ENCODE measurements at regions not wholly inside any gene's neighbourhood (a gene's known extent, or its start where the extent isn't known, plus 50 kb on each side); places are given as distances from the start of the nearest gene placed in this dataset.

GRCh38 chr12:34212651-34213050, 190.4 kb downstream of the ALG10 start:
- no peak for DNase-seq
- Histone ChIP-seq H3K9me2 (no peaks in the 10 kb centered on the region), H3K4me1 (ENCODE audit: control insufficient read depth in 1 of 2, insufficient read depth in 2 of 2, low read depth in 1 of 2, low read length in 1 of 2) (no peaks in the 10 kb centered on the region), H3K27me3 (ENCODE audit: insufficient read depth) (no peaks in the 10 kb centered on the region; the same call in 1 of the 2 replicates), H3K79me2 (ENCODE audit: insufficient read depth) (no peaks in the 10 kb centered on the region), H3K9me3 (no peaks in the 10 kb centered on the region), H3K4me3 (ENCODE audit: low read depth in 2 of 2, low read length in 1 of 2) (no peak overlapping the region), H3K36me3 (replicated peaks in 1 of 2; ENCODE audit: control insufficient read depth in 1 of 2, insufficient read depth in 2 of 2, low read length in 1 of 2) (no peaks in the 10 kb centered on the region), H3K27ac (ENCODE audit: low read depth in 2 of 2, low read length in 1 of 2) (no peak overlapping the region), H3K4me2 (no peak overlapping the region), H4K20me1 (ENCODE audit: insufficient read depth) (no peaks in the 10 kb centered on the region), H3K9ac (no peak overlapping the region), H3F3A (replicated peaks; ENCODE audit: insufficient read depth) (no peaks in the 10 kb centered on the region), H2AFZ (ENCODE audit: low read depth) (no peak overlapping the region)
- TF ChIP-seq NRF1 (IDR thresholded peaks at IDR 0.05; ENCODE audit: low read depth, low read length) = no peak
- TF ChIP-seq POLR2AphosphoS5 (IDR thresholded peaks at IDR 0.05; ENCODE audit: low read depth, low read length) = no peak
- TF ChIP-seq JUND (IDR thresholded peaks at IDR 0.05) = no peak
- ChIA-PET POLR2A (no interaction called here), CTCF (no interaction called here)
- 71% methylated on average over 6 of the region's 6 CpGs for WGBS (ENCODE audit: low lambda C conversion rate)

- CTCF ChIA-PET = interaction anchor here (3.3 kb wide), 1 partner anchor 91 kb away, joined by 15 read pairs; no protein-coding TSS in a partner anchor
- H3K27ac ChIP-seq (ENCODE audit: low read depth in 2 of 2, low read length in 1 of 2) = no peak overlapping the region
- 60% methylated on average over 9 of the region's 9 CpGs for WGBS (ENCODE audit: low lambda C conversion rate)
- no peak overlapping the region for H3K9ac ChIP-seq
- no peak overlapping the region for H3K4me3 ChIP-seq (ENCODE audit: low read depth in 2 of 2, low read length in 1 of 2)
- H3K27me3 ChIP-seq (ENCODE audit: insufficient read depth) = no peaks in the 10 kb centered on the region; the same call in 1 of the 2 replicates
- H3F3A ChIP-seq (replicated peaks; ENCODE audit: insufficient read depth) = no peaks in the 10 kb centered on the region
- POLR2A ChIA-PET = no interaction called here
- H3K4me2 ChIP-seq = no peak overlapping the region
- no peaks in the 10 kb centered on the region for H3K9me2 ChIP-seq
- DNase-seq = no peak
- TF ChIP-seq YY1 (IDR thresholded peaks at IDR 0.05; ENCODE audit: low read depth) = no peak
- no peaks in the 10 kb centered on the region for H3K36me3 ChIP-seq (replicated peaks in 1 of 2; ENCODE audit: control insufficient read depth in 1 of 2, insufficient read depth in 2 of 2, low read length in 1 of 2)
- H3K79me2 ChIP-seq (ENCODE audit: insufficient read depth) = no peaks in the 10 kb centered on the region
- H4K20me1 ChIP-seq (ENCODE audit: insufficient read depth) = no peaks in the 10 kb centered on the region
- peaks cover 0 to 4% of the 10 kb centered on the region in 2 experiments; a peak in 1 of 4 replicates for H3K4me1 ChIP-seq (ENCODE audit: control insufficient read depth in 1 of 2, insufficient read depth in 2 of 2, low read depth in 1 of 2, low read length in 1 of 2)
- H2AFZ ChIP-seq (ENCODE audit: low read depth) = no peak overlapping the region
- no peaks in the 10 kb centered on the region for H3K9me3 ChIP-seq
Observed at GRCh38 chr12:34214011-34214410, 191.7 kb downstream of the ALG10 start.

GRCh38 chr12:34215213-34215892, 193.1 kb downstream of the ALG10 start:
- Histone ChIP-seq H3K4me1 (ENCODE audit: control insufficient read depth in 1 of 2, insufficient read depth in 2 of 2, low read depth in 1 of 2, low read length in 1 of 2) (peaks cover 0 to 4% of the 10 kb centered on the region in 2 experiments; a peak in 1 of 4 replicates), H3K79me2 (ENCODE audit: insufficient read depth) (no peaks in the 10 kb centered on the region), H3K4me2 (no peak overlapping the region), H3K4me3 (ENCODE audit: low read depth in 2 of 2, low read length in 1 of 2) (no peak overlapping the region), H2AFZ (ENCODE audit: low read depth) (no peak overlapping the region), H3K27me3 (ENCODE audit: insufficient read depth) (peaks cover 6% of the 10 kb centered on the region; the same call in 1 of the 2 replicates), H3K36me3 (replicated peaks in 1 of 2; ENCODE audit: control insufficient read depth in 1 of 2, insufficient read depth in 2 of 2, low read length in 1 of 2) (no peaks in the 10 kb centered on the region), H3K9me3 (no peaks in the 10 kb centered on the region), H3K9me2 (no peaks in the 10 kb centered on the region), H3K9ac (no peak overlapping the region), H3F3A (replicated peaks; ENCODE audit: insufficient read depth) (no peaks in the 10 kb centered on the region), H3K27ac (ENCODE audit: low read depth in 2 of 2, low read length in 1 of 2) (no peak overlapping the region), H4K20me1 (ENCODE audit: insufficient read depth) (no peaks in the 10 kb centered on the region)
- TF ChIP-seq PBX3 (IDR thresholded peaks at IDR 0.05) = no peak
- no peak for TF ChIP-seq JUND (IDR thresholded peaks at IDR 0.05)
- no peak for TF ChIP-seq TCF12 (IDR thresholded peaks at IDR 0.05)
- no peak for TF ChIP-seq SMC3 (IDR thresholded peaks at IDR 0.05; ENCODE audit: low read depth, low read length)
- no peak for TF ChIP-seq ELF1 (IDR thresholded peaks at IDR 0.05)
- no peak for TF ChIP-seq EZH2phosphoT487 (IDR thresholded peaks at IDR 0.05; ENCODE audit: borderline replicate concordance, low read depth)
- TF ChIP-seq RAD21 (IDR thresholded peaks at IDR 0.05; ENCODE audit: low read length) = no peak
- no peak for TF ChIP-seq RCOR1 (IDR thresholded peaks at IDR 0.05; ENCODE audit: low read length)
- TF ChIP-seq REST (IDR thresholded peaks at IDR 0.05; ENCODE audit: low read depth, low read length) = no peak
- TF ChIP-seq NRF1 (IDR thresholded peaks at IDR 0.05; ENCODE audit: low read depth, low read length) = no peak
- no peak for DNase-seq
- WGBS (ENCODE audit: low lambda C conversion rate) = 39% methylated on average over 14 of the region's 18 CpGs
- POLR2A ChIA-PET = no interaction called here
- CTCF ChIA-PET = interaction anchor here (1.5 to 3.3 kb wide), 2 partner anchors 92 to 176 kb away, joined by 3 to 15 read pairs; no protein-coding TSS in a partner anchor
